GM12872 (cell line): ENCODE measurements at regions not wholly inside any gene's neighbourhood (a gene's known extent, or its start where the extent isn't known, plus 50 kb on each side); places are given as distances from the start of the nearest gene placed in this dataset.

Experiments used
- TF ChIP-seq, protein P1 (sequence below): IDR thresholded peaks from 3 replicates; pipeline ENCODE4 v1.5.1; 2011; ENCODE audit warnings: low read depth, mild to moderate bottlenecking, low read length, moderate library complexity; ENCODE audit not compliant: insufficient read depth

DNA sequence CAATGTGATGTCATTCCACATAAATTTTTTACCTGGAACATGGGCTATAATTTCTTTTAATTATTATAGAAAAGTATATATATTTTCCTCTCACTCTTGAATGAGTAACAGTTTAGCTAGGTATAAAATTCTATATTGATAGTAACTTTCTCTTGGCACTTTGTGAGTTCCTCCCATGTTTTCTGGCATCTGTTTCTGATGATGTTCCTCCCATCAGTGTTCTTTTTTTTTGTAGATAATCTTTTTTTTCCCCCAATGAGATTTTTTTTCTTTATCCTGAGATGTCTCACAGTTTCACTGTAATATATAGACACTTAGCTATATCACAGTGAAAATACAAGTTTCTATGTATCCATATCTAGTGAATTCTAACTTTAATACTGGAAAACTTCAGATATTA is 75.2 kb downstream of the IER5 start:
- TF ChIP-seq, protein P1, sequence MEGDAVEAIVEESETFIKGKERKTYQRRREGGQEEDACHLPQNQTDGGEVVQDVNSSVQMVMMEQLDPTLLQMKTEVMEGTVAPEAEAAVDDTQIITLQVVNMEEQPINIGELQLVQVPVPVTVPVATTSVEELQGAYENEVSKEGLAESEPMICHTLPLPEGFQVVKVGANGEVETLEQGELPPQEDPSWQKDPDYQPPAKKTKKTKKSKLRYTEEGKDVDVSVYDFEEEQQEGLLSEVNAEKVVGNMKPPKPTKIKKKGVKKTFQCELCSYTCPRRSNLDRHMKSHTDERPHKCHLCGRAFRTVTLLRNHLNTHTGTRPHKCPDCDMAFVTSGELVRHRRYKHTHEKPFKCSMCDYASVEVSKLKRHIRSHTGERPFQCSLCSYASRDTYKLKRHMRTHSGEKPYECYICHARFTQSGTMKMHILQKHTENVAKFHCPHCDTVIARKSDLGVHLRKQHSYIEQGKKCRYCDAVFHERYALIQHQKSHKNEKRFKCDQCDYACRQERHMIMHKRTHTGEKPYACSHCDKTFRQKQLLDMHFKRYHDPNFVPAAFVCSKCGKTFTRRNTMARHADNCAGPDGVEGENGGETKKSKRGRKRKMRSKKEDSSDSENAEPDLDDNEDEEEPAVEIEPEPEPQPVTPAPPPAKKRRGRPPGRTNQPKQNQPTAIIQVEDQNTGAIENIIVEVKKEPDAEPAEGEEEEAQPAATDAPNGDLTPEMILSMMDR = no peak

- TF ChIP-seq, protein P1 = peak; percentile 89
Observed at GRCh38 chr1:181166377-181167196, 78.1 kb downstream of the IER5 start.

DNA sequence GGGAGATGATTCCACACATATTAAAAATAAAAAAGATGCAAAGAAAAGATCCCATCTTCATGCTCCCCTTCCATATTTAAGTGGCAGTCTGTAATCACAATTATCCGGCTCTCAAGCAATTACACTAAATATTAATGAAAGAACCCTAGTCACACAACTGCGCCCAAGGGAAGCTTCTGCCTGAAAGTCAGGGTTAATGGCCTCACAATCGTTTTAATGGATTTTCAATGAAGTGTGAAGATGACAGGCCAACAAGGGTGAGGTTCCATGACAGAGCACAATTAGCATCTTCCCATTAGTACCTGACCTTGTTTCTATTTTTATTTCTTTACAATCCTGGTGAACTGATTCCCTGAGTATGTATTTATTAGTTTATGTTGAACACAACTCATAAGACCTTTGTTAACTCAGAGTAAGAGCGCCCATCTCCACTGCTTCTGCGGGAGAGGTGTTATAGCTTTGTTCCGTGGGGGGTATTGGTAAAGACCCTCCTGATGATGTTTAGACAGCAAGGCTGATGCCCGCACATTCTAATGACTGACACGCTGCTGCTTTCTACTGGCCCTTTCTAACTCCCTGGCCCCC is 80.9 kb downstream of the IER5 start:
- TF ChIP-seq, protein P1 = no peak

DNA sequence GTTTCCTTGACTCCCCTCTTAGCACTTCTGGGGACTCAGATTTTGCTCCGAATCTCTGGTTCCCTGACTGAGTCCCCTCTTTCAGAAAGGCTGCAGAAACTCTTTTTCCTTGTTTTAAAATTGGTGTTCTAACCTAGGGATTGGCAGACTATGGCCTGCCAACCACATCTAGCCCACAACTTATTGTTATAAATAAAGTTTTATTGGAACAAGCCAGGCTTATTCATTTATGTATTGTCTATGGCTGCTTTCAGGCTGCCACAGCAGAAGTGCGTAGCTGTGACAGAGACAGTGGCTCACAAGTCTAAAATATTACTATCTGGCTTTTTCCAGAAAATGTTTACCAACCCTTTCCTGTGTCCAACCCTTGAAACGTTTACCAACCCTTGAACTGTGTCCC is 81.7 kb downstream of the IER5 start:
- TF ChIP-seq, protein P1 = no peak

- TF ChIP-seq, protein P1 = no peak
Observed at GRCh38 chr1:181172082-181172481, 83.6 kb downstream of the IER5 start.

- TF ChIP-seq, protein P1 = no peak
Observed at GRCh38 chr1:181173761-181174447, 85.4 kb downstream of the IER5 start.

DNA sequence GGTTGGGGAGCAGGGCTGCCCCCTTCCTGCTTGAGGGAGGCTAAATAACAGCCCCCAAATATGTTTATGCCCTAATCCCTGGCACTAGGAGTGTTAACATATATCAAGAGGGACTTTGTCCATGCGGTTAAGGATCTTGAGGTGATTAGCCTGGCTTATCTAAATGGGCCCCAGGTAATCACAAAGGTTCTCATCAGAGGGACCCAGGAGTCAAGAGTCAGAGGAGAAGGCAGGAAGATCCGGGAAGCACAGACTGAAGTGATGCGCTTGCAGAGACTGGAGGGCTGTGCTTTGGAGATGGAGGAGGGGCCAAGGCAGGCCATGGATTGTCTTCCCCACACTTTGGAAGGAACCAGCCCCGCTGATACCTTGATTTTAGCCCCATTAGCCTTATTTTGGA is 86.4 kb downstream of the IER5 start:
- TF ChIP-seq, protein P1 = no peak
